Loucy (cell line): ENCODE measurements at regions not wholly inside any gene's neighbourhood (a gene's known extent, or its start where the extent isn't known, plus 50 kb on each side); places are given as distances from the start of the nearest gene placed in this dataset.

Experiments
- H2AFZ ChIP-seq: fragments of 200-600 bp; sonication (generic); 2 replicates; pipeline ENCODE4 v1.6.0; 2016; ENCODE audit warnings: antibody characterized with exemption, mild to moderate bottlenecking, low read length, moderate library complexity
- H3F3A ChIP-seq: fragments of 200-600 bp; 2 replicates; pipeline ENCODE4 v1.6.0; 2016; ENCODE audit warnings: antibody characterized with exemption, low read depth, mild to moderate bottlenecking
- H3K27me3 ChIP-seq: fragments of 200-600 bp; sonication (generic); 2 replicates; pipeline ENCODE4 v1.6.1; 2014; ENCODE audit warnings: low read length, mild to moderate bottlenecking; ENCODE audit not compliant: insufficient read depth, poor library complexity, severe bottlenecking
- H3K36me3 ChIP-seq: fragments of 200-600 bp; sonication (generic); 2 replicates; pipeline ENCODE4 v1.6.1; 2016; ENCODE audit warnings: low read length; ENCODE audit not compliant: insufficient read depth
- H3K4me1 ChIP-seq: fragments of 200-600 bp; sonication (generic); 2 replicates; pipeline ENCODE4 v1.5.1; 2014; ENCODE audit warnings: low read length, mild to moderate bottlenecking; ENCODE audit not compliant: insufficient read depth, poor library complexity, severe bottlenecking
- H3K4me2 ChIP-seq: fragments of 200-600 bp; sonication (generic); 2 replicates; pipeline ENCODE4 v1.6.0; 2014; ENCODE audit warnings: antibody characterized with exemption, low read length, low read depth, mild to moderate bottlenecking; ENCODE audit not compliant: poor library complexity, severe bottlenecking
- H3K4me3 ChIP-seq: fragments of 200-600 bp; sonication (generic); 2 replicates; pipeline ENCODE4 v1.5.1; 2014; ENCODE audit warnings: low read length, mild to moderate bottlenecking, mixed read lengths; ENCODE audit not compliant: poor library complexity, severe bottlenecking
- H3K79me2 ChIP-seq: fragments of 200-600 bp; sonication (generic); 2 replicates; pipeline ENCODE4 v1.6.1; 2014; ENCODE audit warnings: low read length; ENCODE audit not compliant: insufficient read depth
- H3K9ac ChIP-seq: fragments of 200-600 bp; sonication (generic); 2 replicates; pipeline ENCODE4 v1.6.0; 2014; ENCODE audit warnings: mild to moderate bottlenecking, low read depth, low read length, moderate library complexity; ENCODE audit not compliant: poor library complexity, severe bottlenecking
- H3K9me2 ChIP-seq: fragments of 200-600 bp; sonication (generic); replicated peaks from 2 replicates; pipeline ENCODE4 v1.6.1; 2016; ENCODE audit warnings: low read depth, low read length, mixed read lengths
- H3K9me3 ChIP-seq: fragments of 200-600 bp; sonication (generic); 2 replicates; pipeline ENCODE4 v1.6.1; 2014; ENCODE audit warnings: mild to moderate bottlenecking, antibody characterized with exemption, low read length, low read depth; ENCODE audit not compliant: insufficient read depth
- H4K20me1 ChIP-seq: fragments of 200-600 bp; sonication (generic); 2 replicates; pipeline ENCODE4 v1.6.0; 2014; ENCODE audit warnings: antibody characterized with exemption, low read length, mild to moderate bottlenecking; ENCODE audit not compliant: insufficient read depth, poor library complexity, severe bottlenecking
- CTCF ChIP-seq: fragments of 200-600 bp; sonication (generic); conservative IDR thresholded peaks from 2 replicates; pipeline ENCODE4 v1.5.1; 2014; ENCODE audit warnings: mild to moderate bottlenecking, antibody characterized with exemption, low read length
- EZH2phosphoT487 ChIP-seq: fragments of 200-600 bp; IDR thresholded peaks from 2 replicates; pipeline ENCODE4 v1.6.1; 2018; ENCODE audit warnings: antibody characterized with exemption, mild to moderate bottlenecking, moderate library complexity, borderline replicate concordance

- Histone ChIP-seq H3K36me3 (no peaks in the 10 kb centered on the region), H2AFZ (no peak overlapping the region), H3K9me3 (peaks cover 4% of the 10 kb centered on the region; the same call in 1 of the 2 replicates), H3K27me3 (no peaks in the 10 kb centered on the region), H3K9ac (no peak overlapping the region), H3K4me1 (no peaks in the 10 kb centered on the region), H3K4me3 (no peak overlapping the region), H3K79me2 (no peaks in the 10 kb centered on the region), H3K9me2 (no peaks in the 10 kb centered on the region), H4K20me1 (no peaks in the 10 kb centered on the region), H3K4me2 (no peak overlapping the region), H3F3A (no peaks in the 10 kb centered on the region)
- TF ChIP-seq CTCF (no peak), EZH2phosphoT487 (no peak)
These were observed 391.9 kb downstream of the IRS2 start for GRCh38 chr13:109394311-109394988.

GRCh38 chr13:109393045-109393444 lies 393.3 kb downstream of the IRS2 start:
- no peaks in the 10 kb centered on the region for H3F3A ChIP-seq
- no peaks in the 10 kb centered on the region for H3K79me2 ChIP-seq
- H3K9me2 ChIP-seq = no peaks in the 10 kb centered on the region
- no peak overlapping the region for H3K4me3 ChIP-seq
- TF ChIP-seq CTCF (no peak), EZH2phosphoT487 (no peak)
- H3K27me3 ChIP-seq = no peaks in the 10 kb centered on the region
- no peaks in the 10 kb centered on the region for H3K4me1 ChIP-seq
- H3K36me3 ChIP-seq = no peaks in the 10 kb centered on the region
- H2AFZ ChIP-seq = no peak overlapping the region
- no peak overlapping the region for H3K9ac ChIP-seq
- H4K20me1 ChIP-seq = no peaks in the 10 kb centered on the region
- H3K4me2 ChIP-seq = no peak overlapping the region
- peaks cover 4% of the 10 kb centered on the region; the same call in 1 of the 2 replicates for H3K9me3 ChIP-seq

- Histone ChIP-seq H3K9me3 (no peaks in the 10 kb centered on the region; the same call in 1 of the 2 replicates), H3K9ac (no peak overlapping the region), H3K79me2 (no peaks in the 10 kb centered on the region), H3K4me3 (no peak overlapping the region), H3K36me3 (no peaks in the 10 kb centered on the region), H2AFZ (no peak overlapping the region), H3K27me3 (no peaks in the 10 kb centered on the region), H3K4me2 (no peak overlapping the region), H3K4me1 (no peaks in the 10 kb centered on the region), H4K20me1 (no peaks in the 10 kb centered on the region), H3K9me2 (no peaks in the 10 kb centered on the region), H3F3A (no peaks in the 10 kb centered on the region)
- TF ChIP-seq EZH2phosphoT487 (no peak), CTCF (no peak)
These were observed 396.0 kb downstream of the IRS2 start for GRCh38 chr13:109390391-109390790.
